ENCODE measurements at regions not wholly inside any gene's neighbourhood (a gene's known extent, or its start where the extent isn't known, plus 50 kb on each side); places are given as distances from the start of the nearest gene placed in this dataset.

- TF ChIP-seq CTCF (IDR thresholded peaks at IDR 0.05) (no peak), E2F6 (IDR thresholded peaks at IDR 0.05; ENCODE audit: borderline replicate concordance, low read depth) (no peak), MYC (IDR thresholded peaks at IDR 0.05; ENCODE audit: borderline replicate concordance, low read length) (no peak), RFX5 (IDR thresholded peaks at IDR 0.05) (no peak), POLR2A (IDR thresholded peaks at IDR 0.05; ENCODE audit: low read length) (no peak), KDM5A (IDR thresholded peaks at IDR 0.05) (no peak), EP300 (IDR thresholded peaks at IDR 0.05) (no peak), RAD21 (conservative IDR thresholded peaks at IDR 0.05 in 1 of 2, IDR thresholded peaks at IDR 0.05 in 1 of 2) (no peak), SREBF2 (IDR thresholded peaks at IDR 0.05) (no peak), PHF8 (IDR thresholded peaks at IDR 0.05; ENCODE audit: borderline replicate concordance, low read depth) (no peak), KDM1A (IDR thresholded peaks at IDR 0.05; ENCODE audit: low read depth) (no peak), JUNB (IDR thresholded peaks at IDR 0.05) (no peak)
- TF ChIP-seq, protein P1, sequence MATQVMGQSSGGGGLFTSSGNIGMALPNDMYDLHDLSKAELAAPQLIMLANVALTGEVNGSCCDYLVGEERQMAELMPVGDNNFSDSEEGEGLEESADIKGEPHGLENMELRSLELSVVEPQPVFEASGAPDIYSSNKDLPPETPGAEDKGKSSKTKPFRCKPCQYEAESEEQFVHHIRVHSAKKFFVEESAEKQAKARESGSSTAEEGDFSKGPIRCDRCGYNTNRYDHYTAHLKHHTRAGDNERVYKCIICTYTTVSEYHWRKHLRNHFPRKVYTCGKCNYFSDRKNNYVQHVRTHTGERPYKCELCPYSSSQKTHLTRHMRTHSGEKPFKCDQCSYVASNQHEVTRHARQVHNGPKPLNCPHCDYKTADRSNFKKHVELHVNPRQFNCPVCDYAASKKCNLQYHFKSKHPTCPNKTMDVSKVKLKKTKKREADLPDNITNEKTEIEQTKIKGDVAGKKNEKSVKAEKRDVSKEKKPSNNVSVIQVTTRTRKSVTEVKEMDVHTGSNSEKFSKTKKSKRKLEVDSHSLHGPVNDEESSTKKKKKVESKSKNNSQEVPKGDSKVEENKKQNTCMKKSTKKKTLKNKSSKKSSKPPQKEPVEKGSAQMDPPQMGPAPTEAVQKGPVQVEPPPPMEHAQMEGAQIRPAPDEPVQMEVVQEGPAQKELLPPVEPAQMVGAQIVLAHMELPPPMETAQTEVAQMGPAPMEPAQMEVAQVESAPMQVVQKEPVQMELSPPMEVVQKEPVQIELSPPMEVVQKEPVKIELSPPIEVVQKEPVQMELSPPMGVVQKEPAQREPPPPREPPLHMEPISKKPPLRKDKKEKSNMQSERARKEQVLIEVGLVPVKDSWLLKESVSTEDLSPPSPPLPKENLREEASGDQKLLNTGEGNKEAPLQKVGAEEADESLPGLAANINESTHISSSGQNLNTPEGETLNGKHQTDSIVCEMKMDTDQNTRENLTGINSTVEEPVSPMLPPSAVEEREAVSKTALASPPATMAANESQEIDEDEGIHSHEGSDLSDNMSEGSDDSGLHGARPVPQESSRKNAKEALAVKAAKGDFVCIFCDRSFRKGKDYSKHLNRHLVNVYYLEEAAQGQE (IDR thresholded peaks at IDR 0.05) = no peak
Observed at GRCh38 chr9:6076851-6077250, 61.4 kb upstream of the RANBP6 start.
